Activated T-cell treated with anti-CD3 and anti-CD28 coated beads, Interleukin-2, amount 50 U/mL, for 72 hours (primary cell): ENCODE measurements at regions not wholly inside any gene's neighbourhood (a gene's known extent, or its start where the extent isn't known, plus 50 kb on each side); places are given as distances from the start of the nearest gene placed in this dataset.

Experiments
- ATAC-seq, 2 donors: fragments of 150-1000 bp; cut with Tn5 transposase; replicated peaks in 1 of 2; 2 replicates each; pipeline ENCODE4 v1.10.0; 2021; ENCODE audit warnings: moderate library complexity in 2 of 2, mild to moderate bottlenecking in 1 of 2
- DNase-seq, 2 donors: peaks; one replicate each; pipeline ENCODE4 v3.0.0; 2021 to 2022; ENCODE audit warnings: mixed read lengths in 1 of 2
- H3K27ac Mint-ChIP-seq: one replicate; pipeline ENCODE4 v1.8.0; 2022; ENCODE audit warnings: mild to moderate bottlenecking, moderate library complexity, mixed read lengths
- H3K27me3 Mint-ChIP-seq: one replicate; pipeline ENCODE4 v1.8.0; 2022; ENCODE audit warnings: low read depth, mixed read lengths
- H3K36me3 Mint-ChIP-seq, 2 donors: one replicate each; pipeline ENCODE4 v1.8.0; 2022; ENCODE audit warnings: mixed read lengths in 2 of 2, mild to moderate bottlenecking in 1 of 2; ENCODE audit not compliant: insufficient read depth in 2 of 2
- H3K4me1 Mint-ChIP-seq: one replicate; pipeline ENCODE4 v1.8.0; 2022; ENCODE audit warnings: low read depth, mixed read lengths
- H3K4me3 Mint-ChIP-seq, 2 donors: one replicate each; pipeline ENCODE4 v1.8.0; 2022; ENCODE audit warnings: mild to moderate bottlenecking in 2 of 2, mixed read lengths in 2 of 2, moderate library complexity in 2 of 2
- H3K9me3 Mint-ChIP-seq, 2 donors: one replicate each; pipeline ENCODE4 v1.8.0; 2022; ENCODE audit warnings: mixed read lengths in 2 of 2

DNA sequence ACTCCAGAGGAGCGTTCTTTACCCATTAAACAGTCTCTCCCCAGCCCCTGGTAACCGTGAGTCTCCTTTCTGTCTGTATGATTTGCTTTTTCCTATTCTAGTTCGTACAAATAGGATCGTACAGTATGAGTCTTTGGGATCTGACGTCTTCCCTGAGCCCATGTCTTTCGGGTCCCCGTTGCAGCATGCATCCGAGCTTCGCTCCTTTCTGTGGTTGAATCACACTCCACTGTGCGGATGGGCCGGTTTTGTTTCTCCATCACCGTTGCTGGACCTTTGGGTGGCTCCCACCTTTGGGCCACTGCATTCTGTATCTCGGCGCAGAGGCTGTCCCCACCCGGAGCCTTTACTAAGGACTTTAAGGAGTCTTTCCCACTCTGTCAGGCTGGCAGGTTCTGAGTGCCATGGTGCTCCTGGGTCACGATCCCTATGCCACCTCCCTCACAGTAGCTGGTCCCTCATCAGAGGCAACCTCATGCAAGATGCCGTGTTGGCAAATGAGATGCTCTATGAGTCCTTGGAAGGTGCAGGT, 145.7 kb upstream of the COL5A1 start:
- no peak for DNase-seq
- Mint-ChIP-seq H3K27me3 (no peaks in the 10 kb centered on the region), H3K27ac (no peak overlapping the region), H3K4me1 (no peaks in the 10 kb centered on the region), H3K9me3 (no peaks in the 10 kb centered on the region), H3K4me3 (no peak overlapping the region), H3K36me3 (no peaks in the 10 kb centered on the region)
- no peak for ATAC-seq

DNA sequence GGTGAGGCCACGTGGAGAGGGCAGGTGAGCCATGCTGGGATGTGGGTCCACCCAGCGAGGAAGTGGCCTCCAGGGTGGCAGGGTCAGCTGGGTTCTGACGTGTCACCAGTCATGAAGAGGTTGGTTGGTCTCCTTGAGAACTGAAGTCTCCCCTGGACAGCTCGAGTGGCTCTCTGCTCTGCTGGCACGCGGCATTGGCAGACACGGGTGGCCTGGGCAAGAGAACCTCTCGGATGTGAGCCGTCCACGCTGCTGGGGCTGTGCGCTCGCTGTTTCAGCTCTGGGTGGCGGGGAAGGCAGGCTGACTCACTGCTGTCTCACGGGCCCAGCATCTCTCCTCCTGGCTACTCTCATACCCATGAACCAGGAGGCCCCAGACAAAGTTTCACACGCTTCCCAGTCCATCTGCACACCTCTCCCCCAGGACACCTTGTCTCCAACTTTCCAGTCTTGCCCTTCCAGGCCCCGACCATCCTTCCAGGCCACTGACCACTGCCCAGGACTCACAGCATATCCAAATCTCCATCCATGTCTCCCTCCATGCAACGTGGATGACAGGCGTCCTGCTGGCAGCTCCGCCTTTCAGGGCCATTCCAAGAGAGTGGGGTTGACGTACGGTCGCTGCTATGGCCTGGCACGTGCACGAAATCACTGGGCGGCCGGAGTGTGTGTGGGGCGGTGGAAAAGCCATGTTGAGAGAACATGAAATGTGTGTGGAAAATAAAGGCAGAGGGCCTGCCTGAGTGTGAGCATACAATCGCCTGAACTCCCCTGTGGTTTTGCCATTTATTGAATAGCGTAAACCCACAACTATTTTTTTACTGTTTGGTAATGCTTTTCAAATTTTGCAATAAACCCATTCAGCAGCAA, 145.0 kb upstream of the COL5A1 start:
- no peak for ATAC-seq
- Mint-ChIP-seq H3K4me1 (no peaks in the 10 kb centered on the region), H3K36me3 (no peaks in the 10 kb centered on the region), H3K4me3 (no peak overlapping the region), H3K27ac (no peak overlapping the region), H3K27me3 (no peaks in the 10 kb centered on the region), H3K9me3 (no peaks in the 10 kb centered on the region)
- no peak for DNase-seq

DNA sequence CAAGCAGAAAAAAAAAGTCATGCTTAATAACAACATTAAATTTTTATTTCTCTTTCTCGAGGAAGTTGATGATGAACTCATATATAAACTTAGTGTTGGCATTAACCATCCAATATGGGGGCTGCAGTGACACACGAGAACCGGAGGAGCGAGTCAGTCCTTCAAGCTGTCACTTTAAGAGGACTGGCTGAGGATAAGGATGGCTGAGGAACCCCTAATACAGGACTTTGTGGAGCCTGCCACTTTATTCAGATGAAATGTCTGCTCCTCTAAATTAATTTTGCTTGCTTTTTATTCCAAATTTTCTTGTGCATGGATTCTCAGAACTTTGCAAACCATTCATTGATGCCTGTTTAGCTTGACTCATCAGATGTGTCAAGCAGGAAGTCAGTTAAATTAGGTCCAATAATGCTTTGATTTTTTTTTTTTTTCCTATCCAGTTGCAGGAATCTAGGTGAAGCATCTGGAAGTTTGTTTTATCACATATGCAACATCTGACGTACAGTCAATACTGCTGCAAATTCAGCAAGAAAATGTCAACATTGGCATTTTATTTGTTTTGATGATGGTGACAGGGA, 144.2 kb upstream of the COL5A1 start:
- no peak overlapping the region for H3K27ac Mint-ChIP-seq
- no peaks in the 10 kb centered on the region for H3K9me3 Mint-ChIP-seq
- ATAC-seq (no peak), DNase-seq (no peak)
- no peaks in the 10 kb centered on the region for H3K36me3 Mint-ChIP-seq
- no peak overlapping the region for H3K4me3 Mint-ChIP-seq
- no peaks in the 10 kb centered on the region for H3K4me1 Mint-ChIP-seq
- peaks cover 7% of the 10 kb centered on the region for H3K27me3 Mint-ChIP-seq

DNA sequence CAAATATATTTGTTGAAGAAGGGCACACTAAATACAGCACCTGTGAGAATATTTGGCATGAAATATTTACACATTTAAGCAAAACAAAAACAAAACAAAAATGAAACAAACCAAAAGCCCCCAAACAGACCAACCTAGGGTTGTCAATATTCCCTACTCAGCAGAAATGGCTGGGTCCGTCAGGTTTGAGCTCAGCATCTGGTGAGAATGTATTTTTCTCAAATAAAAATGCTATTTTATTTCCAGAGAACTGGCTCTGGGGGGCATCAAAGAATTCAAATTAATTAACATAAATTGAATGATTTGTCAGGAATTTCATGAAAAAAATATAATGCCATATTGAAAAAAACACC, 142.8 kb upstream of the COL5A1 start:
- Mint-ChIP-seq H3K9me3 (no peaks in the 10 kb centered on the region), H3K36me3 (no peaks in the 10 kb centered on the region), H3K27ac (no peak overlapping the region), H3K27me3 (peaks cover 7% of the 10 kb centered on the region), H3K4me3 (no peak overlapping the region), H3K4me1 (no peaks in the 10 kb centered on the region)
- DNase-seq (no peak), ATAC-seq (no peak)

- H3K9me3 Mint-ChIP-seq, result no peaks in the 10 kb centered on the region
- peaks cover 7% of the 10 kb centered on the region for H3K27me3 Mint-ChIP-seq
- H3K4me3 Mint-ChIP-seq, result no peak overlapping the region
- no peak overlapping the region for H3K27ac Mint-ChIP-seq
- no peaks in the 10 kb centered on the region for H3K36me3 Mint-ChIP-seq
- DNase-seq (no peak), ATAC-seq (no peak)
- H3K4me1 Mint-ChIP-seq, result no peaks in the 10 kb centered on the region
Observed at GRCh38 chr9:134500931-134501760, 140.5 kb upstream of the COL5A1 start.

GRCh38 chr9:134501761-134502265, 139.8 kb upstream of the COL5A1 start:
- ATAC-seq (no peak), DNase-seq (no peak)
- Mint-ChIP-seq H3K4me1 (no peaks in the 10 kb centered on the region), H3K36me3 (no peaks in the 10 kb centered on the region), H3K4me3 (no peak overlapping the region), H3K27me3 (peaks cover 7% of the 10 kb centered on the region), H3K27ac (no peak overlapping the region), H3K9me3 (no peaks in the 10 kb centered on the region)

GRCh38 chr9:134502266-134502791, 139.3 kb upstream of the COL5A1 start:
- no peak for DNase-seq
- Mint-ChIP-seq H3K9me3 (no peaks in the 10 kb centered on the region), H3K4me1 (no peaks in the 10 kb centered on the region), H3K4me3 (no peak overlapping the region), H3K27me3 (peaks cover 7% of the 10 kb centered on the region), H3K27ac (no peak overlapping the region), H3K36me3 (no peaks in the 10 kb centered on the region)
- no peak for ATAC-seq

DNA sequence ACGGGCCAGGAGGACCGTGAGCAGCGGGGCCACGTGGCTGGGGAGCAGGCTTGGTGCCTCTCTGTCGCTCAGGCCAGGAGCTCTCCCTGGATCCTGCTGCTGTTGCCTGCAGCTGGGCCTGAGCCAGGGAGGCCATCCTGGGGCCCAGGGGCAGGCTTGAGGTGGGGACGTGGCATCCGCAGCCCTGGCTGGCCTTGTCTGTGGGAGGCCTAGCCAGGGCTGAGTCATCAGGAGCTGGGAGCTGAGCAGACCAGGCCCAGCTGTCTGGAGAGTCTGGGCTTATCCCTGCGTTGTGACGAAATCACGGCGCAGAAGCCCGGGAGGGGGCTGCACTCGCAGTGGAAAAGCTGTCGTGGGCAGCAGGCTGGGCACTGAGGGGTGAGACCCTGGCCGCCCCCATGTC, 138.8 kb upstream of the COL5A1 start:
- Mint-ChIP-seq H3K27ac (no peak overlapping the region), H3K4me3 (no peak overlapping the region), H3K36me3 (no peaks in the 10 kb centered on the region), H3K27me3 (peaks cover 7% of the 10 kb centered on the region), H3K4me1 (no peaks in the 10 kb centered on the region), H3K9me3 (no peaks in the 10 kb centered on the region)
- DNase-seq (no peak), ATAC-seq (no peak)

- Mint-ChIP-seq H3K27me3 (peaks cover 7% of the 10 kb centered on the region), H3K27ac (no peak overlapping the region), H3K4me1 (no peaks in the 10 kb centered on the region), H3K4me3 (no peak overlapping the region), H3K9me3 (no peaks in the 10 kb centered on the region), H3K36me3 (no peaks in the 10 kb centered on the region)
- ATAC-seq, result no peak
- no peak for DNase-seq
Observed at GRCh38 chr9:134503301-134504105, 138.1 kb upstream of the COL5A1 start.

- DNase-seq (no peak), ATAC-seq (no peak)
- Mint-ChIP-seq H3K27me3 (peaks cover 7% of the 10 kb centered on the region), H3K4me3 (no peak overlapping the region), H3K4me1 (no peaks in the 10 kb centered on the region), H3K27ac (no peak overlapping the region), H3K9me3 (no peaks in the 10 kb centered on the region), H3K36me3 (no peaks in the 10 kb centered on the region)
Observed at GRCh38 chr9:134504106-134504385, 137.6 kb upstream of the COL5A1 start.

DNA sequence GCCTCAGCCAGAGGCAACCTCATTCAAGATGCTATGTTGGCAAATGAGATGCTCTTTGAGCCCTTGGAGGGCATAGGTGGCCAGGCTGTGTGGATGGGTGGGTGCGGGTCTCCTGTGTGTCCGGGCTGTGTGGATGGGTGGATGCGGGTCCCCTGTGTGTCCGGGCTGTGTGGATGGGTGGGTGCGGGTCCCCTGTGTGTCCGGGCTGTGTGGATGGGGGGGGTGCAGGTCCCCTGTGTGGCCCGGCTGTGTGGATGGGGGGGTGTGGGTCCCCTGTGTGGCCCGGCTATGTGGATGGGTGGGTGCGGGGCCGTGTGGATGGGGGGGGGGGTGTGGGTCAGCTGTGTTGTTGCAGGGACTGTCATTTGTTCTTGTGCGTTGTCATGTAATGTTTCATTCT, 136.6 kb upstream of the COL5A1 start:
- Mint-ChIP-seq H3K36me3 (no peaks in the 10 kb centered on the region), H3K9me3 (no peaks in the 10 kb centered on the region), H3K27me3 (peaks cover 7% of the 10 kb centered on the region), H3K4me1 (no peaks in the 10 kb centered on the region), H3K4me3 (no peak overlapping the region), H3K27ac (no peak overlapping the region)
- no peak for DNase-seq
- ATAC-seq, result no peak

- Mint-ChIP-seq H3K27ac (no peak overlapping the region), H3K9me3 (no peaks in the 10 kb centered on the region), H3K4me3 (no peak overlapping the region), H3K4me1 (no peaks in the 10 kb centered on the region), H3K27me3 (no peaks in the 10 kb centered on the region), H3K36me3 (no peaks in the 10 kb centered on the region)
- DNase-seq, result no peak
- no peak for ATAC-seq
Observed at GRCh38 chr9:134509281-134509680, 132.3 kb upstream of the COL5A1 start.
